Mesothelial cell of epicardium (in vitro differentiated cells): ENCODE measurements at regions not wholly inside any gene's neighbourhood (a gene's known extent, or its start where the extent isn't known, plus 50 kb on each side); places are given as distances from the start of the nearest gene placed in this dataset.

Source experiments
- DNase-seq, 2 experiments: peaks; one replicate each; pipeline ENCODE4 v3.0.0; 2021; ENCODE audit warnings: low spot score in 2 of 2; ENCODE audit not compliant: unreplicated experiment in 2 of 2
- H3K27ac Mint-ChIP-seq: 2 replicates; pipeline ENCODE4 v1.8.0; 2021; ENCODE audit warnings: mixed read lengths
- H3K27me3 Mint-ChIP-seq: 2 replicates; pipeline ENCODE4 v1.8.0; 2021; ENCODE audit warnings: low read depth, mixed read lengths
- H3K36me3 Mint-ChIP-seq: 2 replicates; pipeline ENCODE4 v1.8.0; 2021; ENCODE audit warnings: mixed read lengths
- H3K4me1 Mint-ChIP-seq: 2 replicates; pipeline ENCODE4 v1.8.0; 2021; ENCODE audit warnings: mixed read lengths
- H3K4me3 Mint-ChIP-seq: 2 replicates; pipeline ENCODE4 v1.8.0; 2021; ENCODE audit warnings: mild to moderate bottlenecking, moderate library complexity, mixed read lengths
- H3K9me3 Mint-ChIP-seq: 2 replicates; pipeline ENCODE4 v1.8.0; 2021; ENCODE audit warnings: mixed read lengths
- TF ChIP-seq, protein P1 (sequence below): fragments of 200-600 bp; sonication (generic); IDR thresholded peaks from one replicate; pipeline ENCODE4 v1.5.0; 2021; ENCODE audit warnings: antibody characterized with exemption; ENCODE audit not compliant: unreplicated experiment

DNA sequence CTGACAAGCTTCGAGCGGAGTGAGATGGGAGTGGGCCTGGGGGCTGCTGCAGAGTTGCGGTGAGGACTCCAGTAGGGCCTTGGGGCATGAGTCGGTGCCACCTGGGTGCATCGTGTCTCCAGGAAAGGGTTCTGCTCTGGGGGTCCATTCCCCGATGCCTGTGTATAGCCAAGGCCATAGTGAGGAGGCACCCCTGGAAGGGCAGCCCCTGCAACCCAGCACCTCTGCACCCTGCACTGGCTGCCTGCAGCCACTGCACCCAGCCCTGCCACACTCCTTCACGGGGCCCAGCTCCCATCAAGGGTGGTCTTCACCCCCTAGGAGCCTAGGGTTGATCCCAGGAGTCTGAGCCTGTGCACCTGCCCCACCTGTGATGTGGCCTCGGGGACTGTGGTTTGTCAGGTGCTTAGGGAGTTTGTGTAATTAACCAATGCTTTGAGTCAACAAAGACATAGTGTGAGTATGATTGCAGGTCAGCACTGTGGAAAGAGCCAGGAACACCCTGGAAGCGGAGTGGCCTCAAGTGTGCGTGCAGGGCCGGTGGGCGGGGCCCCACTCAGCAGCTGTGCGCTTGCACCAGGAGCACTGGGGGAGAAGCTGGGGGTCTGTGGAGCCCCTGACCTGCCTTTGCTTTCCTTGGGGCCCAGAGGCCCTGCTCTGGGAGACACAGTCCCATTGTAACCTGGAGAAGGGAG is 1299.3 kb downstream of the BRD1 start:
- Mint-ChIP-seq H3K36me3 (no peaks in the 10 kb centered on the region), H3K9me3 (no peaks in the 10 kb centered on the region), H3K4me3 (no peak overlapping the region), H3K4me1 (no peaks in the 10 kb centered on the region), H3K27ac (no peak overlapping the region), H3K27me3 (no peaks in the 10 kb centered on the region)
- no peak for DNase-seq
- TF ChIP-seq, protein P1, sequence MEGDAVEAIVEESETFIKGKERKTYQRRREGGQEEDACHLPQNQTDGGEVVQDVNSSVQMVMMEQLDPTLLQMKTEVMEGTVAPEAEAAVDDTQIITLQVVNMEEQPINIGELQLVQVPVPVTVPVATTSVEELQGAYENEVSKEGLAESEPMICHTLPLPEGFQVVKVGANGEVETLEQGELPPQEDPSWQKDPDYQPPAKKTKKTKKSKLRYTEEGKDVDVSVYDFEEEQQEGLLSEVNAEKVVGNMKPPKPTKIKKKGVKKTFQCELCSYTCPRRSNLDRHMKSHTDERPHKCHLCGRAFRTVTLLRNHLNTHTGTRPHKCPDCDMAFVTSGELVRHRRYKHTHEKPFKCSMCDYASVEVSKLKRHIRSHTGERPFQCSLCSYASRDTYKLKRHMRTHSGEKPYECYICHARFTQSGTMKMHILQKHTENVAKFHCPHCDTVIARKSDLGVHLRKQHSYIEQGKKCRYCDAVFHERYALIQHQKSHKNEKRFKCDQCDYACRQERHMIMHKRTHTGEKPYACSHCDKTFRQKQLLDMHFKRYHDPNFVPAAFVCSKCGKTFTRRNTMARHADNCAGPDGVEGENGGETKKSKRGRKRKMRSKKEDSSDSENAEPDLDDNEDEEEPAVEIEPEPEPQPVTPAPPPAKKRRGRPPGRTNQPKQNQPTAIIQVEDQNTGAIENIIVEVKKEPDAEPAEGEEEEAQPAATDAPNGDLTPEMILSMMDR = no peak

DNA sequence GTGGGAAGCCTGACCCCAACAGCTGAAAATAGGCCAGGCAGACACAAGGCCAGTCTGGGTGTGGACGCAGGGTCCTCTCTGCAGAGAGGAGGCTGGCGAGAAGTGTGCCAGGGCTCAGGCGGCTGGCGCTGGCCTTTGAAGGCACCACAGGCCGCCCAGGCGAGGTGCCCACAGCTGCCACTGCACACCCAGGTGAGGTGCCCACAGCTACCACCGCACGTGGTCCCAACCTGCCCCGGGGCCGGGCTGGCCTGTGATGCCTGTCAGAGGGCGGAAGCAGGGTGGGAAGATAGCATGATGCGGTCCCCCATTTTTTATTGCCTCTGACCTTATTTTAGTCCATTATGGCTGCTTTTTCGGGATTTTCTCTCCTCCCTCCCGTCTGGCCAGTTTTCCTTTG is 1303.9 kb downstream of the BRD1 start:
- no peaks in the 10 kb centered on the region for H3K27me3 Mint-ChIP-seq
- H3K4me1 Mint-ChIP-seq = no peaks in the 10 kb centered on the region
- H3K9me3 Mint-ChIP-seq = no peaks in the 10 kb centered on the region
- no peaks in the 10 kb centered on the region for H3K36me3 Mint-ChIP-seq
- TF ChIP-seq, protein P1 = no peak
- H3K27ac Mint-ChIP-seq = no peak overlapping the region
- no peak for DNase-seq
- H3K4me3 Mint-ChIP-seq = no peak overlapping the region

DNA sequence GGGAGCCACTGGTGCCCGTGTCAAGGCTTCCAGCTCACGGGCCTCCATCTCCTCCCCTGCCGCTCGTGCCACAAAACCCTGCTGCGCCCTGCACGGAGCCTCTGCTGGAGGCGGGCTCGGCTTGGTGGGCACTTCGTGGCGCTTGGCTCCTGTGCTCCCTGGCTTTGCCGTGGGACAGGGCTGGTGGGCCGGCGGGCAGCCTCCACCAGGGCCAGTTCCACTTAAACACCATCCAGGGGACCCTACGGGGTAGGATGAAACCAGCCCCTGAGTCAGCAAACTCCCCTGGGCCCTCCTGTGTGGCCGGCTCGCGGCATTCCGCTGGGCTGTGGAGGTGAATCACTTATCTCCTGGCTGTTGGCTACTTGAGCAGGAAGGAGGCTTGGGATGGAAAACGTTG is 1304.6 kb downstream of the BRD1 start:
- H3K27ac Mint-ChIP-seq = no peak overlapping the region
- no peaks in the 10 kb centered on the region for H3K27me3 Mint-ChIP-seq
- DNase-seq = no peak
- TF ChIP-seq, protein P1 = no peak
- no peaks in the 10 kb centered on the region for H3K9me3 Mint-ChIP-seq
- no peak overlapping the region for H3K4me3 Mint-ChIP-seq
- H3K36me3 Mint-ChIP-seq = no peaks in the 10 kb centered on the region
- H3K4me1 Mint-ChIP-seq = no peaks in the 10 kb centered on the region

DNA sequence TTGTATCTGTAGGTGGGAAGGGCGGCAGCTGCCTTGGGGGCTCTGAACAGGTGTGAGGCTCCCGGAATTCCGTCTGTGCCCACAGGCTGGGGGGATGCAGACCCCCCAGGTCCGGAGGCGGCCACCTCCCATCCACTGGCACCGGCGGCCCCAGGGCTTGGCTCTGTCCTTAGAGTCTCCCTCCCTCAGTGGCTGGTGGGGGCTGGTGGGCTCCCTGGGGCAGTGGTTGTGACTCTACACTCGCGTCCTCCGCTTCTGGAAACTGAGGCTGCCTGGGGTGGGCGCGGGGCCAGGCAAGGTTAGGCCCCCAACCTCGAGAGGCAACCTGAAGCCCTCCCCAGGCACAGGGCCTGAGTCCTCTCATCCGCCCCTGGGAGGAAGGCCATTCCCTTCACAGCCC is 1305.4 kb downstream of the BRD1 start:
- TF ChIP-seq, protein P1 = no peak
- DNase-seq = no peak
- Mint-ChIP-seq H3K4me1 (no peaks in the 10 kb centered on the region), H3K9me3 (no peaks in the 10 kb centered on the region), H3K36me3 (no peaks in the 10 kb centered on the region), H3K27me3 (no peaks in the 10 kb centered on the region), H3K4me3 (no peak overlapping the region), H3K27ac (no peak overlapping the region)

DNA sequence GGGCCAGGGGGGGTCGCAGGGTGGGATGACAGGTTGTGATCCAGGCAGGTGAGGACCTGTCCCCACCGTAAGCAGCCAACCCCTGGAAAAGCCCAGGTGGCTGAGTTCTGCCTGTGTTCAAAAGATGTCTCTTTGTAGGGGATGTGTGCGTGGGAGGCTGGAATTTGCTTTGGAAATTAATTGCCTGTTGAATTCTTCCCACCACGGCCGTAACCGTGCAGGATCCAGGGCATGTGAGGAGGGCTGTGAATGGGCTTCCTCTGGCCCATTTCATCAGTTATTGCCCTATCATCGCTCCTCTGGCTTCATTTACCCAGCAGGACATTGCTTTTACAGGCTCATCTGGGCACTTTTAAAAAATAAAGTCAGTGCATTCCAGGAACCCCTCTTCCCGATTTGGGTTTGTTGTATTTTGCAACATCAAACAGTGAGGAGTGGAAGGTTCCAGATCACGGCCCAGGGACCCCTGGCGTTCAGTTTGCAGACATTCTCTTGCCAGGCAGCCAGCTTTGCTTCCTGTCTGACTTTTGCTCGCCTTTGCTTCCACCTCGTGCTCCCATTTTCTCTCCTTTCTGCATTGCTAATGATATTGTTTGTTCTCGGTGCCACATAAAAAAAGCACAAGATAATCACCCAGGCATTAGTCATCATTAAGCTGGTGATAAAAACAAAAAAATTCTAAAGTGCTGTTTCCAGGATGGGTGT is 1306.6 kb downstream of the BRD1 start:
- Mint-ChIP-seq H3K27ac (no peak overlapping the region), H3K4me3 (no peak overlapping the region), H3K4me1 (no peaks in the 10 kb centered on the region), H3K36me3 (no peaks in the 10 kb centered on the region), H3K9me3 (no peaks in the 10 kb centered on the region), H3K27me3 (no peaks in the 10 kb centered on the region)
- TF ChIP-seq, protein P1 = no peak
- no peak for DNase-seq
